Right renal pelvis (tissue), 4 donors: ENCODE measurements at regions not wholly inside any gene's neighbourhood (a gene's known extent, or its start where the extent isn't known, plus 50 kb on each side); places are given as distances from the start of the nearest gene placed in this dataset.
"Not testable (repeated sequence)": the region's sequence is repeated elsewhere in the genome, so short reads cannot be mapped to it uniquely, and the experiment has no call there.

Experiments
- DNase-seq, 4 donors: peaks; one replicate each; pipeline ENCODE4 v3.0.0-alpha.2; 2013; ENCODE audit warnings: low read depth in 4 of 4, low spot score in 3 of 4, missing footprints in 1 of 4

- DNase-seq = no peak
These were observed 50.4 kb upstream of the ARHGEF7 start for GRCh38 chr13:111064661-111065060.

- DNase-seq = no peak
These were observed 52.1 kb upstream of the ARHGEF7 start for GRCh38 chr13:111062966-111063365.

DNA sequence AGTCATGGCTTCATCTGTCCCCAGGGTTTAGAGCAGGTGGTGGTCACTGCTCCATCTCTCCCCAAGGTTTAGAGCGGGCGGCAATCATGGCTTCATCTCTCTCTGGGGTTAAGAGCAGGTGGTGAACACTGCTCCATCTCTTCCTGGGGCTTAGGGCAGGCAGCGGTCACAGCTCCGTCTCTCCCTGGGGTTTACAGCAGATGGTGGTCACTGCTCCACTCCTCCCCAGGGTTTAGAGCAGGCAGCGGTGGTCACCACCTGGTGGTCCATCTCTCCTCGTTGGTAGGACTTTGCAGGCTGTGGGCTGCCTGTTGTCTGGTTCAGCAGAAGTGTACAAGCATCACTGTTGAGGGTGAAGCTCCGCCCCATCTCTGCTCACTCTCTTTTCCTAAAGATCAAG lies 52.8 kb upstream of the ARHGEF7 start:
- DNase-seq = no peak

DNA sequence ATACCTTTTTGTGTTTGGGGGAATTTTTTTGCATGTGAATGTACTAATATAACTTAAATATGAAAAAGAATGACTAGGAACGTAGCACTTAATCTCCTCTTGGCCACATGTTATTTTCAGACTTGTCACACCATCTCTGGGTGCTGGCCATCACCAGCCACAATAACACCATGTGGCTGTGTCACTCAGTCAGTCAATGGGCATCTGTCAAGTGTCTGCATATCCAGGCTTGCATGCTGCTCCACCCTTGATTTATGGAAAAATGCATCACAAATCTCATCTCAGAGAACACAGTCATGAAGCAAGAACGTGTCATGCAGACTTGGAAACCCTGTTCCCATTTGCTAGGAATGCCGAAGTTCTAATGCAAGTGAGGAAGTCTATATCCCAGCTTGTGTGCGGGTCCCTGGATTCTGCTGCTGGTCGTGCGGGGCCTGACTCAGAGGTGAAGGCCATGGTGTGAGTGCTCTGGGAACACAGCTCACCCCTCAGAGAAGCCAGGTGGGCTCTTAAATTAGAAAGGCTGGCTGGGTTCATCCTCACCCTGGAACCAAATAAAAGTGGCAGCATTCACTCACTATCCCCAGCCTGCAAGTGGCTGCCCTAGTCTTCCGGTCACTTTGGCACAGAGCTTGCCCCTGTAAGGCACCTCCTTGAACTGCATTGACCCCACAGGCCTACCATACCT lies 53.6 kb upstream of the ARHGEF7 start:
- DNase-seq = no peak

GRCh38 chr13:111060237-111060919 lies 54.7 kb upstream of the ARHGEF7 start:
- no peak for DNase-seq

DNA sequence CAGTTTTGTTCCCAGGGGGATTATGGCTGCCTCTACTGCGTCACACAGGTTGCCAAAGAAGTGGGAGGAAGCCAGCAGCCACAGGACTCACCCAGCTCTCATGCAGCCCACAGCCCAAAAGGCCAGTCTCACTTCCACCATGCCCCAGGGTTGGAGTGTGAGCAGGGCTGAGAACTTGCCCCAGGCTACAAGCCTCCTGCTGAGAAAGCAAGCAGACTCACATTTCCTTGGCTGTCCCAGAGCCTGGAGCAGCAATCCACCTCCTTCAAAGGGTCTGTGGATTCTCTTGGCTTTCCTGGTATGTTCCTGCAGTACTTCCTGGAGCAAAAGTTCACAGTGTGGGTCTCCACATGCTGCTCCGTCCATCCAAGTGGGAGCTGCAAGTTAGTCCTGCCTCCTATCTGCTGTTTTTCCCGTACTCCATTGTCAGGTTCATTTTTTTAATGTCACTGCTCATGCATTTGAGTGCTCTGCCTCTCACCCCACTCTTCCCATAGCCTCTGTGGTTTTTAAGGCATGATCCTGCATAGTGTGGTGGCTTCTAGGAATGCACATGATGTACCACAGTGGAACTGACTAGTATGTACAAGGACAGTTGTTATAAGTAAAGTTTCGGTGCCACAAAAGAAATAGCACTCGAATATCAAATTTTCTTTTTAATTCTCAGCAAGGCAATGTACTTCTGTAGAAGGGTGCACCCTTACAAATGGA lies 56.2 kb upstream of the ARHGEF7 start:
- DNase-seq = no peak

- not testable (repeated sequence) for DNase-seq
These were observed 56.8 kb upstream of the ARHGEF7 start for GRCh38 chr13:111058339-111058738.

- DNase-seq = not testable (repeated sequence)
These were observed 63.3 kb upstream of the ARHGEF7 start for GRCh38 chr13:111051726-111052232.

DNA sequence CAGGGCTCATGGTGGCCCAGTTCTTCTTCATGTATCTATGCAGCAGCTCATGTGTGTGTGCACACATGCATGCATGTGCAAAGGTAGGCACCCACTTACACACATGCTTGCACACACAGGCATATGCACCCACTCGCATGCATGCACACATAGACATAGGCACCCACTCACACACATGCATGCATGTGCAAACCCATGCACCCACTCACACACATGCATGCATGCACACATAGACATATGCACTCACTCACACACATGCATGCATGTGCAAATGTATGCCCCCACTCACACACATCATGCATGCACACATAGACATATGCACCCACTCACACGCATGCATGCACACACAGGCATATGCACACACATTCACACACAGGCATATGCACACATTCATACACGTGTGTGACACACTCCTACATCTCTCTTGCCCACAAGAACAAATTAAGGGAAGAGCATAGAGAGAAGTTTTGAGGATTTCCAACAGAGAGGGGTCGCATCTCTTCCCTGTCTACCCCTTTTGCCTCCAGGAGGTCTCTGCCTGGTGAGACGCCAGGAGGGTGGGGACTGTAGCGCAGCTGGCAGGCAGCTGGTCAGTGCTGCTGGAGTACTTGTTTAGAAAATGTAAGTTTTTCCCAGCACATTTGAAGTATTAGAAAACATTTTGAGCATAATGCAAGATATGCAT lies 63.9 kb upstream of the ARHGEF7 start:
- DNase-seq = no peak

- no peak for DNase-seq
These were observed 64.6 kb upstream of the ARHGEF7 start for GRCh38 chr13:111050539-111050879.

DNA sequence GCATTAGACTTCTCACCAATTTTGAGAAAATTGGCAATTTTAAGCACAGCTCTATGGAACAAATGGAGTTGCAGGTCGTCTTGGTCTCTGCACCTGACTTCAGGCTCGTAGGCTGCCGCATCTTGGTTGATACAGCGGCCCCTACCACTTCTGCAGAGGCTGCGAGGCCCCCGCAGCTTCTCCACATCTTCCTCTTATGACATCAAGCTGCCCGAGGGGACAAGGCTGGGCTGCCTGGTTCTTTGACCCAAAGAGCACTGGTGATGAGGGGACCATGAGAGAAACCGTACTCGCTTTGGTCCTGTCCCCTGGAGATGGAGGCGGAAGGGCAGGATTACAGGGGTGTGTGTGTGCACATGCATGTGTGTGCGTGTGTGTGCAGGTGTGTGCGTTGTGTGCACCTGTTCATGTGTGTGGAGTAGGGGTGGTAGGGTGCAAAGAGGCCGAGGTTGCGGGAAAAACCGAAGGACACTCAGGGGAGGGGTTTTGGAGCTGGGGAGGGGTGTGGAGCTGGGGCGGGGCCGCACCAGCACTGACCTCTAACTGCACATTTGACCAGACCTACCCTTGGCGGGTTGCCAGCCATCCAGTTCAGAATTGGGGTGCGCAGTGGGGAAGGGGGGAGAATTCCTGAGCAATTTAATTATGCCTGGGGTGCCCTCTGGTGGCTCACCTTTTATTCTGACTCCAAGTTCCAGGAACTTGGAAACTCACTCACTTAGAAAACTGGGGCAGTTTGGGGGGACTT lies 65.1 kb upstream of the ARHGEF7 start:
- peak in 1 of 4 donors; percentile 12 for DNase-seq

GRCh38 chr13:111048387-111048786 lies 66.7 kb upstream of the ARHGEF7 start:
- DNase-seq = no peak

GRCh38 chr13:111047326-111047725 lies 67.8 kb upstream of the ARHGEF7 start:
- no peak for DNase-seq

DNA sequence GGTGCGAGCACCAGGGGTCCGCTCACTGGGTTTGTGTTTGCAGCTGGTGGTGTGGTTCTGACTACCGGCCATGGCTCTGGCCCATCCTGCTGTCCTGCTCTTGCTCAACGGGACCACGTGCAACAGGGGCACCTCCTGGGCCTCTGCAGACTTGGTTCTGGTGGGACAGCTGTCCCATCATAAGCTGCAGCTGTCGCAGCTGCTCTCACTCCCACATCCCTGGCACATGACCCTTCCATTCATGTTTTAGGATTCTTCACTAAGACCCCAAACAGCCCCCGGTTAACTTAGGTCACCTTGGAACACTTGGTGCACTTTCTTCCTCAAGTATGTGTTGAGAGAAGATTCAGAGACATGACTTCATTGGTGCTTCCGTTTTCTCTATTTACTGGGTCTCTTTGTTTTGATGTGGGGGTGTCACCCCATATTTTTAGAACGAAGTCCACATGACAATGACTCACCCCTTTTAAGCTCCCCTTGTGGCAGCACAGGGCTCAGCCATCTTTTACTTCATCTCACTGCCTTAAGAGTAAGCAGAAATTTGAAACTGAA lies 68.4 kb upstream of the ARHGEF7 start:
- DNase-seq = no peak

- no peak for DNase-seq
These were observed 69.9 kb upstream of the ARHGEF7 start for GRCh38 chr13:111045170-111045569.

DNA sequence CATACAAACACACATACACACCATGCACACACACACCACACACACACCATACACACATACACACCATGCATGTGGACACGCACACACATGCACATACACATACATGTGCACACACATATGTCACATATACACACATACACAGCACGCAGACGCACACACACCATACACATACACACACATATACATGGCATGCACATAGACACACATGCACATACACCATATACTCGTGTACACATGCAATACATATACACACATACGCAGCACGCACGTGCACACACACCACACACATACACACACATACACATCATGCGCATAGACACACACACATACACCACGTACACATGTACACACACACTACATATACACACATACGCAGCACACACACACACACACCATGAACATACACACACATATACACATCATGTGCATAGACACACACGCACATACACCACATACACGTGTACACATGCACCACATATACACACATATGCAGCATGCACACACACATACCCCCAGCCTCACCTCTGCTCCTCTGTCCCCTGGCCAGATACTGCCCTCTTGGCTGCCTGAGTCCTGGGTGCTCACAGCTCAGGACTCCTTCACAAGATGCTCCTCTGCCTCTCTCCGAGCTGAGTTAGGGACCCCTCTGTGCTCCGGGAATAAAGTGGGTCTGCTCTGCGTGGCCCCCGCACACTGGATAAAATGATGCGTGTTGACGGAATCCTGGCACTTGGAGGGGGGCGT lies 70.9 kb upstream of the ARHGEF7 start:
- DNase-seq = no peak

DNA sequence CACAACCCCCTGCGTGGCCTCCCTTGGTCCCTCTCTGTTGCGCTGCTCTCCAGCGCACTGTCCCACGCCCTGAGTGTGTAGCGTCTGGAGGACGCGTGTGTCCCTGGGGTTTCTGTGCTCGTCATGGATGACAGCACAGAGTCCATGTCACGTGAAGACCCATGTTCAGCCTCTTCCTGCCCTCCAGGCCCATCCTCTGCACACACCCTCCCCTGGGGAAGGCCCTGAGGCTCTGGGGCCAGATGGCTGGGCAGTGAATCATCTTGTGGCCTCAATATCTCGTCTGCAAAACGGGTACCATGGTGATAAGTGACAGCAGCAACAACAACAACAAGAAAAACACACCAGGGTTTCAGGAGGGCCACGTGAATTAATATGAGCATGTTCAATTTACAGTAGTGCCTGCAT lies 71.5 kb upstream of the ARHGEF7 start:
- DNase-seq = no peak

- no peak for DNase-seq
These were observed 72.4 kb upstream of the ARHGEF7 start for GRCh38 chr13:111042661-111043226.

DNA sequence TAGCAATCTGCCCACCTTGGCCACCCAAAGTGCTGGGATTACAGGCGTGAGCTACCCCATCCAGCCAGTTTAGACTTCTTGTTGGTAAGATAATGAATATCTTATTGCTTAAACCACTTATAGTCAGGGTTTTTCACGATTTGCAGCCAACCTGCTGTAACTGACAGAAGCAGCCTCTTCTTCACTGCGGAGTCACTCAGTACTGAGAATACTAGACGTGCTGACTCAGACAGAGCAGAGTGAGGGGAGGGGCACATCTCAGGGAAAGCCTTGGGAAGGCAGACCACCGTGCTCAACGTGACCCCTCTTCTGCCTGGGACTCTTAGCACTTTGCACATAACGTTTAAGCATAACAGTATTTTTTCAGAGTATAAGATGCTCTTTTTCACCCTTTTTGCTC lies 74.3 kb upstream of the ARHGEF7 start:
- no peak for DNase-seq
